HepG2 (cell line): ENCODE measurements at regions not wholly inside any gene's neighbourhood (a gene's known extent, or its start where the extent isn't known, plus 50 kb on each side); places are given as distances from the start of the nearest gene placed in this dataset.

Experiments
- ATRX ChIP-seq: sonication (generic); formaldehyde crosslinking; IDR thresholded peaks from 2 replicates; pipeline ENCODE4 v1.4.0; 2020; ENCODE audit warnings: missing genetic modification reagents, borderline replicate concordance
- CAMTA2 ChIP-seq: sonication (generic); formaldehyde crosslinking; IDR thresholded peaks from 2 replicates; pipeline ENCODE4 v1.4.0; 2020; ENCODE audit warnings: mild to moderate bottlenecking, missing genetic modification reagents, borderline replicate concordance
- FOSL2 ChIP-seq: sonication (generic); formaldehyde crosslinking; IDR thresholded peaks from 2 replicates; pipeline ENCODE4 v1.4.0; 2020; ENCODE audit warnings: missing genetic modification reagents
- GATAD2A ChIP-seq: IDR thresholded peaks from 2 replicates; pipeline ENCODE4 v1.6.1; 2016
- HNRNPL ChIP-seq: fragments of 200-400 bp; formaldehyde crosslinking; IDR thresholded peaks from 2 replicates; pipeline ENCODE4 v1.6.1; 2017; ENCODE audit warnings: mild to moderate bottlenecking, low read depth, low read length
- IRX3 ChIP-seq: sonication (generic); formaldehyde crosslinking; IDR thresholded peaks from 2 replicates; pipeline ENCODE4 v1.8.1; 2023; ENCODE audit warnings: mild to moderate bottlenecking, low read depth, missing genetic modification reagents, borderline replicate concordance
- MXI1 ChIP-seq: IDR thresholded peaks from 3 replicates; pipeline ENCODE4 v1.6.1; 2012; ENCODE audit warnings: low read depth, low read length, inconsistent platforms, borderline replicate concordance
- NAIF1 ChIP-seq: sonication (generic); formaldehyde crosslinking; IDR thresholded peaks from 2 replicates; pipeline ENCODE4 v1.5.0; 2020; ENCODE audit warnings: mild to moderate bottlenecking, missing genetic modification reagents, borderline replicate concordance
- NR2F2 ChIP-seq: IDR thresholded peaks from 2 replicates; pipeline ENCODE4 v1.6.1; 2012; ENCODE audit warnings: low read depth, inconsistent platforms, borderline replicate concordance
- PRPF4 ChIP-seq: fragments of 200-400 bp; formaldehyde crosslinking; IDR thresholded peaks from 2 replicates; pipeline ENCODE4 v1.6.1; 2016; ENCODE audit warnings: low read length, low read depth; ENCODE audit not compliant: poor library complexity, severe bottlenecking
- TBX2 ChIP-seq: sonication (generic); formaldehyde crosslinking; IDR thresholded peaks from 2 replicates; pipeline ENCODE4 v1.5.0; 2020; ENCODE audit warnings: missing genetic modification reagents, mild to moderate bottlenecking, borderline replicate concordance
- ZKSCAN8 ChIP-seq: IDR thresholded peaks from 2 replicates; pipeline ENCODE4 v1.6.1; 2016; ENCODE audit warnings: borderline replicate concordance, missing genetic modification reagents, missing compliant biosample characterization
- ZNF383 ChIP-seq: sonication (generic); formaldehyde crosslinking; IDR thresholded peaks from 2 replicates; pipeline ENCODE4 v1.4.0; 2020; ENCODE audit warnings: missing genetic modification reagents, mild to moderate bottlenecking, borderline replicate concordance
- ZNF530 ChIP-seq: sonication (generic); formaldehyde crosslinking; IDR thresholded peaks from 2 replicates; pipeline ENCODE4 v1.5.0; 2020; ENCODE audit warnings: low read depth, mild to moderate bottlenecking, missing genetic modification reagents
- ZNF790 ChIP-seq: sonication (generic); formaldehyde crosslinking; IDR thresholded peaks from 2 replicates; pipeline ENCODE4 v1.8.0; 2022; ENCODE audit warnings: missing genetic modification reagents, mild to moderate bottlenecking, borderline replicate concordance
- ZSCAN21 ChIP-seq: sonication (generic); formaldehyde crosslinking; IDR thresholded peaks from 2 replicates; pipeline ENCODE4 v1.8.0; 2022; ENCODE audit warnings: mild to moderate bottlenecking, missing genetic modification reagents, moderate library complexity, borderline replicate concordance
- TF ChIP-seq, protein P1 (sequence below): sonication (generic); formaldehyde crosslinking; IDR thresholded peaks from 2 replicates; pipeline ENCODE4; 2020; ENCODE audit warnings: missing genetic modification reagents, mild to moderate bottlenecking, borderline replicate concordance
- TF ChIP-seq, protein P2 (sequence below): sonication (generic); formaldehyde crosslinking; IDR thresholded peaks from 2 replicates; pipeline ENCODE4 v1.4.0; 2020; ENCODE audit warnings: mild to moderate bottlenecking, missing genetic modification reagents
- TF ChIP-seq, protein P3 (sequence below): sonication (generic); formaldehyde crosslinking; IDR thresholded peaks from 2 replicates; pipeline ENCODE4 v1.4.0; 2020; ENCODE audit warnings: missing genetic modification reagents

DNA sequence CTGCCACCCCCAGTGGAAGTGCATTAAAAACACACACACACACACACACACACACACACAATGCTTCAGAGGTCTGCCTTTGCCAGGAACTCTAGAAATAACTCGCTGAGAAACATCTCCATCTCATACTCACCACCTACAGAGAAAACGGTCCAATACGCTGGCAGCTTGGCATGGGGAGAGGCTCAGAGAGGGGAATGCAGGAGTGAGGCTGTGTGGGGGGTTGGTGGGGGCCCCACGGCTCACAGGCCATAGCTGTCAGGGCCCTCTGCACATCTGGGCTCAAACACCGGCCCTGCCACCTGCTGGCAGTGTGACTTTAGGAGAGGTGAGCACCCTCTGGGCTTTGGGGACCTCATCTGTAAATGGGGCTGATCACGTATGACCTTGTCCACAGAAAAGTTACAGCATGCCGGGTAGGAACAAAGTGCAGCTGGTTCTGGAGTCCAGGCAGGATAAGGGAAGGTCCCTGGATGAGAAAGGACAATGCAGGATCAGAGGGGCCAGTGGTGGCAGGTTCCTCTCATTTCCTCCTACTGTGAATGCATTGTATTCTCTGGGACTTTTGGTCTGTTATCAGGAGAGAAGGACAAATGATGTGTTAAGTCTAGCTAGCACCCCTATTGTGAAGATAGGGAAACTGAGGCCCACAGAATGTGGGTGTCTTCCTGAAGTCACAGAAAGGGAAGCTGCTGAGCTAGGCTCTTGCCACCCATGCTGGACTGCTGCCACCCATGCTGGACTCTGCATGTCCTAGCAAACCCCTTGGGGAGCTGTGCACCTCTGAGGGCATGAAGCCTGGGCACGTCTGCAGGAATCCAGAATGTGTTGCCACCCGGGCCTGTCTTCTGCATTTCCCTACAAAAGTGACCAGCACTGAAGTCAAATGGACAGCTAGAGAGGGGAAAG is 404.6 kb downstream of the RPS24 start (continued):
- TF ChIP-seq IRX3 (no peak), NAIF1 (no peak), ZNF790 (CRISPR knock-in tag) (no peak), NR2F2 (no peak), MXI1 (peak; percentile 20; the same call in 1 of the 3 replicates), CAMTA2 (CRISPR knock-in tag) (no peak), FOSL2 (CRISPR knock-in tag) (peak; percentile 70), ATRX (CRISPR knock-in tag) (no peak), GATAD2A (CRISPR knock-in tag) (peak; percentile 62), TBX2 (CRISPR knock-in tag) (peak; percentile 72; the same call in 1 of the 2 replicates), ZNF530 (CRISPR knock-in tag) (no peak), ZSCAN21 (CRISPR knock-in tag) (no peak), ZNF383 (CRISPR knock-in tag) (no peak), ZKSCAN8 (CRISPR knock-in tag) (no peak), HNRNPL (no peak), PRPF4 (no peak)
- TF ChIP-seq, protein P1, sequence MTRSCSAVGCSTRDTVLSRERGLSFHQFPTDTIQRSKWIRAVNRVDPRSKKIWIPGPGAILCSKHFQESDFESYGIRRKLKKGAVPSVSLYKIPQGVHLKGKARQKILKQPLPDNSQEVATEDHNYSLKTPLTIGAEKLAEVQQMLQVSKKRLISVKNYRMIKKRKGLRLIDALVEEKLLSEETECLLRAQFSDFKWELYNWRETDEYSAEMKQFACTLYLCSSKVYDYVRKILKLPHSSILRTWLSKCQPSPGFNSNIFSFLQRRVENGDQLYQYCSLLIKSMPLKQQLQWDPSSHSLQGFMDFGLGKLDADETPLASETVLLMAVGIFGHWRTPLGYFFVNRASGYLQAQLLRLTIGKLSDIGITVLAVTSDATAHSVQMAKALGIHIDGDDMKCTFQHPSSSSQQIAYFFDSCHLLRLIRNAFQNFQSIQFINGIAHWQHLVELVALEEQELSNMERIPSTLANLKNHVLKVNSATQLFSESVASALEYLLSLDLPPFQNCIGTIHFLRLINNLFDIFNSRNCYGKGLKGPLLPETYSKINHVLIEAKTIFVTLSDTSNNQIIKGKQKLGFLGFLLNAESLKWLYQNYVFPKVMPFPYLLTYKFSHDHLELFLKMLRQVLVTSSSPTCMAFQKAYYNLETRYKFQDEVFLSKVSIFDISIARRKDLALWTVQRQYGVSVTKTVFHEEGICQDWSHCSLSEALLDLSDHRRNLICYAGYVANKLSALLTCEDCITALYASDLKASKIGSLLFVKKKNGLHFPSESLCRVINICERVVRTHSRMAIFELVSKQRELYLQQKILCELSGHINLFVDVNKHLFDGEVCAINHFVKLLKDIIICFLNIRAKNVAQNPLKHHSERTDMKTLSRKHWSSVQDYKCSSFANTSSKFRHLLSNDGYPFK (CRISPR knock-in tag), result peak; percentile 28; the same call in 1 of the 2 replicates
- TF ChIP-seq, protein P2, sequence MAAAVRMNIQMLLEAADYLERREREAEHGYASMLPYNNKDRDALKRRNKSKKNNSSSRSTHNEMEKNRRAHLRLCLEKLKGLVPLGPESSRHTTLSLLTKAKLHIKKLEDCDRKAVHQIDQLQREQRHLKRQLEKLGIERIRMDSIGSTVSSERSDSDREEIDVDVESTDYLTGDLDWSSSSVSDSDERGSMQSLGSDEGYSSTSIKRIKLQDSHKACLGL, result no peak
- TF ChIP-seq, protein P3, sequence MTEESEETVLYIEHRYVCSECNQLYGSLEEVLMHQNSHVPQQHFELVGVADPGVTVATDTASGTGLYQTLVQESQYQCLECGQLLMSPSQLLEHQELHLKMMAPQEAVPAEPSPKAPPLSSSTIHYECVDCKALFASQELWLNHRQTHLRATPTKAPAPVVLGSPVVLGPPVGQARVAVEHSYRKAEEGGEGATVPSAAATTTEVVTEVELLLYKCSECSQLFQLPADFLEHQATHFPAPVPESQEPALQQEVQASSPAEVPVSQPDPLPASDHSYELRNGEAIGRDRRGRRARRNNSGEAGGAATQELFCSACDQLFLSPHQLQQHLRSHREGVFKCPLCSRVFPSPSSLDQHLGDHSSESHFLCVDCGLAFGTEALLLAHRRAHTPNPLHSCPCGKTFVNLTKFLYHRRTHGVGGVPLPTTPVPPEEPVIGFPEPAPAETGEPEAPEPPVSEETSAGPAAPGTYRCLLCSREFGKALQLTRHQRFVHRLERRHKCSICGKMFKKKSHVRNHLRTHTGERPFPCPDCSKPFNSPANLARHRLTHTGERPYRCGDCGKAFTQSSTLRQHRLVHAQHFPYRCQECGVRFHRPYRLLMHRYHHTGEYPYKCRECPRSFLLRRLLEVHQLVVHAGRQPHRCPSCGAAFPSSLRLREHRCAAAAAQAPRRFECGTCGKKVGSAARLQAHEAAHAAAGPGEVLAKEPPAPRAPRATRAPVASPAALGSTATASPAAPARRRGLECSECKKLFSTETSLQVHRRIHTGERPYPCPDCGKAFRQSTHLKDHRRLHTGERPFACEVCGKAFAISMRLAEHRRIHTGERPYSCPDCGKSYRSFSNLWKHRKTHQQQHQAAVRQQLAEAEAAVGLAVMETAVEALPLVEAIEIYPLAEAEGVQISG (CRISPR knock-in tag), result peak; percentile 53; the same call in 1 of the 2 replicates
